Calu3 (cell line): ENCODE measurements at regions not wholly inside any gene's neighbourhood (a gene's known extent, or its start where the extent isn't known, plus 50 kb on each side); places are given as distances from the start of the nearest gene placed in this dataset.

Experiments
- BruUV-seq: library from RNA; stranded (reverse); fragments of 400-500 nt; replicated peaks from 2 replicates; lab custom pipeline; 2021; lab: Mats Ljungman, UMichigan
- CTCF ChIA-PET: fragments of 300-600 bp; sonication (Branson Sonifier 250); formaldehyde crosslinking; loops from one replicate; lab custom pipeline; 2022; ENCODE audit warnings: antibody characterized with exemption; lab: Charles Lee
- DNase-seq: peaks from one replicate; pipeline ENCODE4 v3.0.0; 2022
- H3K27ac Mint-ChIP-seq: one replicate; pipeline ENCODE4 v1.8.0; 2022; ENCODE audit warnings: mixed read lengths; ENCODE audit not compliant: unreplicated experiment
- H3K27me3 Mint-ChIP-seq: one replicate; pipeline ENCODE4 v1.8.0; 2022; ENCODE audit warnings: mixed read lengths; ENCODE audit not compliant: unreplicated experiment
- H3K36me3 Mint-ChIP-seq: one replicate; pipeline ENCODE4 v1.8.0; 2022; ENCODE audit warnings: mild to moderate bottlenecking, moderate library complexity, mixed read lengths; ENCODE audit not compliant: insufficient read depth, unreplicated experiment
- H3K4me1 Mint-ChIP-seq: one replicate; pipeline ENCODE4 v1.8.0; 2022; ENCODE audit warnings: mild to moderate bottlenecking, low read depth, mixed read lengths; ENCODE audit not compliant: unreplicated experiment
- H3K4me3 Mint-ChIP-seq: one replicate; pipeline ENCODE4 v1.8.0; 2022; ENCODE audit warnings: mild to moderate bottlenecking, low read depth, moderate library complexity, mixed read lengths; ENCODE audit not compliant: unreplicated experiment
- H3K9me3 Mint-ChIP-seq: one replicate; pipeline ENCODE4 v1.8.0; 2022; ENCODE audit warnings: low read depth, mixed read lengths; ENCODE audit not compliant: unreplicated experiment
- CTCF ChIP-seq: fragments of 200-600 bp; IDR thresholded peaks from one replicate; pipeline ENCODE4 v1.8.0; 2022; ENCODE audit warnings: antibody characterized with exemption; ENCODE audit not compliant: unreplicated experiment
- intact Hi-C: fragments of 100-400 bp; cut with micrococcal nuclease; formaldehyde crosslinking; loops from one replicate; pipeline ENCODE4 v1.10.0; 2022; ENCODE audit not compliant: unreplicated experiment

GRCh38 chr6:112725541-112726085 lies 378.5 kb downstream of the RFPL4B start:
- CTCF ChIA-PET = no interaction called here

GRCh38 chr6:112735129-112735528 lies 388.0 kb downstream of the RFPL4B start:
- no peaks in the 10 kb centered on the region for H3K9me3 Mint-ChIP-seq
- no peak for TF ChIP-seq CTCF
- H3K36me3 Mint-ChIP-seq = no peaks in the 10 kb centered on the region
- H3K27me3 Mint-ChIP-seq = no peaks in the 10 kb centered on the region
- H3K4me3 Mint-ChIP-seq = no peak overlapping the region
- CTCF ChIA-PET = no interaction called here
- no peak overlapping the region for H3K27ac Mint-ChIP-seq
- BruUV-seq = no TSS peak
- intact Hi-C loops = no loop called here
- no peak for DNase-seq
- no peaks in the 10 kb centered on the region for H3K4me1 Mint-ChIP-seq

More at GRCh38 chr6:112725541-112726085, 378.5 kb downstream of the RFPL4B start:
- no TSS peak for BruUV-seq
- no peaks in the 10 kb centered on the region for H3K4me1 Mint-ChIP-seq
- no peaks in the 10 kb centered on the region for H3K27me3 Mint-ChIP-seq
- DNase-seq = no peak
- H3K36me3 Mint-ChIP-seq = no peaks in the 10 kb centered on the region
- intact Hi-C loops = no loop called here
- H3K27ac Mint-ChIP-seq = no peak overlapping the region
- H3K9me3 Mint-ChIP-seq = no peaks in the 10 kb centered on the region
- TF ChIP-seq CTCF = no peak
- no peak overlapping the region for H3K4me3 Mint-ChIP-seq

GRCh38 chr6:112739766-112740165 lies 392.6 kb downstream of the RFPL4B start:
- no TSS peak for BruUV-seq
- Mint-ChIP-seq H3K9me3 (no peaks in the 10 kb centered on the region), H3K4me3 (no peak overlapping the region), H3K4me1 (no peaks in the 10 kb centered on the region), H3K27me3 (no peaks in the 10 kb centered on the region), H3K36me3 (no peaks in the 10 kb centered on the region), H3K27ac (no peak overlapping the region)
- TF ChIP-seq CTCF = no peak
- no peak for DNase-seq
- CTCF ChIA-PET = no interaction called here
- intact Hi-C loops = no loop called here

- no peak for DNase-seq
- Mint-ChIP-seq H3K27ac (no peak overlapping the region), H3K36me3 (no peaks in the 10 kb centered on the region), H3K4me3 (no peak overlapping the region), H3K9me3 (no peaks in the 10 kb centered on the region), H3K27me3 (no peaks in the 10 kb centered on the region), H3K4me1 (no peaks in the 10 kb centered on the region)
- CTCF ChIA-PET = no interaction called here
- no peak for TF ChIP-seq CTCF
- BruUV-seq = no TSS peak
- intact Hi-C loops = no loop called here
Observed at GRCh38 chr6:112743323-112743722, 396.2 kb downstream of the RFPL4B start.
